ENCODE measurements at regions not wholly inside any gene's neighbourhood (a gene's known extent, or its start where the extent isn't known, plus 50 kb on each side); places are given as distances from the start of the nearest gene placed in this dataset.

- H3K79me2 ChIP-seq (ENCODE audit: insufficient read depth, low read length), result no peaks in the 10 kb centered on the region
- no peak overlapping the region for H2AFZ ChIP-seq (ENCODE audit: low read length)
- H4K20me1 ChIP-seq (ENCODE audit: insufficient read depth, low read length, poor library complexity, severe bottlenecking), result no peaks in the 10 kb centered on the region
- no peaks in the 10 kb centered on the region for H3F3A ChIP-seq (ENCODE audit: low read depth)
- no peak overlapping the region for H3K4me3 ChIP-seq (ENCODE audit: low read length, poor library complexity, severe bottlenecking)
- no peak for TF ChIP-seq CTCF (conservative IDR thresholded peaks at IDR 0.05; ENCODE audit: low read length)
- H3K9me2 ChIP-seq (replicated peaks; ENCODE audit: low read depth, low read length), result no peaks in the 10 kb centered on the region
- no peaks in the 10 kb centered on the region for H3K27me3 ChIP-seq (ENCODE audit: insufficient read depth, low read length, poor library complexity, severe bottlenecking)
- H3K36me3 ChIP-seq (ENCODE audit: insufficient read depth, low read length), result no peaks in the 10 kb centered on the region
- no peak overlapping the region for H3K4me2 ChIP-seq (ENCODE audit: low read depth, low read length, poor library complexity, severe bottlenecking)
- no peaks in the 10 kb centered on the region for H3K9me3 ChIP-seq (ENCODE audit: insufficient read depth, low read depth, low read length)
- no peaks in the 10 kb centered on the region for H3K4me1 ChIP-seq (ENCODE audit: insufficient read depth, low read length, poor library complexity, severe bottlenecking)
- H3K9ac ChIP-seq (ENCODE audit: low read depth, low read length, poor library complexity, severe bottlenecking), result no peak overlapping the region
These were observed 206.0 kb downstream of the SPP2 start for GRCh38 chr2:234256516-234256915.

- Histone ChIP-seq H3K9me3 (ENCODE audit: insufficient read depth, low read depth, low read length) (no peaks in the 10 kb centered on the region), H3K79me2 (ENCODE audit: insufficient read depth, low read length) (no peaks in the 10 kb centered on the region), H2AFZ (ENCODE audit: low read length) (0 out of 2 replicates have a peak overlapping the region, but pooled peaks have one; percentile 0), H3K27me3 (ENCODE audit: insufficient read depth, low read length, poor library complexity, severe bottlenecking) (no peaks in the 10 kb centered on the region), H3K4me1 (ENCODE audit: insufficient read depth, low read length, poor library complexity, severe bottlenecking) (no peaks in the 10 kb centered on the region), H3K9me2 (replicated peaks; ENCODE audit: low read depth, low read length) (no peaks in the 10 kb centered on the region), H3K36me3 (ENCODE audit: insufficient read depth, low read length) (no peaks in the 10 kb centered on the region), H3K9ac (ENCODE audit: low read depth, low read length, poor library complexity, severe bottlenecking) (no peak overlapping the region), H3F3A (ENCODE audit: low read depth) (no peaks in the 10 kb centered on the region), H3K4me2 (ENCODE audit: low read depth, low read length, poor library complexity, severe bottlenecking) (no peak overlapping the region), H3K4me3 (ENCODE audit: low read length, poor library complexity, severe bottlenecking) (no peak overlapping the region), H4K20me1 (ENCODE audit: insufficient read depth, low read length, poor library complexity, severe bottlenecking) (no peaks in the 10 kb centered on the region)
- TF ChIP-seq EZH2phosphoT487 (IDR thresholded peaks at IDR 0.05; ENCODE audit: borderline replicate concordance) (no peak), CTCF (conservative IDR thresholded peaks at IDR 0.05; ENCODE audit: low read length) (no peak)
These were observed 204.4 kb downstream of the SPP2 start for GRCh38 chr2:234254783-234255521.

GRCh38 chr2:234252772-234253171 is 202.3 kb downstream of the SPP2 start:
- no peaks in the 10 kb centered on the region for H4K20me1 ChIP-seq (ENCODE audit: insufficient read depth, low read length, poor library complexity, severe bottlenecking)
- no peaks in the 10 kb centered on the region for H3K4me1 ChIP-seq (ENCODE audit: insufficient read depth, low read length, poor library complexity, severe bottlenecking)
- no peaks in the 10 kb centered on the region for H3K9me2 ChIP-seq (replicated peaks; ENCODE audit: low read depth, low read length)
- H3K36me3 ChIP-seq (ENCODE audit: insufficient read depth, low read length), result no peaks in the 10 kb centered on the region
- H3K9me3 ChIP-seq (ENCODE audit: insufficient read depth, low read depth, low read length), result no peaks in the 10 kb centered on the region
- no peaks in the 10 kb centered on the region for H3K79me2 ChIP-seq (ENCODE audit: insufficient read depth, low read length)
- no peak overlapping the region for H3K9ac ChIP-seq (ENCODE audit: low read depth, low read length, poor library complexity, severe bottlenecking)
- no peak overlapping the region for H3K4me2 ChIP-seq (ENCODE audit: low read depth, low read length, poor library complexity, severe bottlenecking)
- H3K4me3 ChIP-seq (ENCODE audit: low read length, poor library complexity, severe bottlenecking), result no peak overlapping the region
- H2AFZ ChIP-seq (ENCODE audit: low read length), result no peak overlapping the region
- H3F3A ChIP-seq (ENCODE audit: low read depth), result no peaks in the 10 kb centered on the region
- TF ChIP-seq CTCF (conservative IDR thresholded peaks at IDR 0.05; ENCODE audit: low read length) (no peak), EZH2phosphoT487 (IDR thresholded peaks at IDR 0.05; ENCODE audit: borderline replicate concordance) (no peak)
- no peaks in the 10 kb centered on the region for H3K27me3 ChIP-seq (ENCODE audit: insufficient read depth, low read length, poor library complexity, severe bottlenecking)

All from Loucy (cell line).